ENCODE measurements at regions not wholly inside any gene's neighbourhood (a gene's known extent, or its start where the extent isn't known, plus 50 kb on each side); places are given as distances from the start of the nearest gene placed in this dataset.

DNA sequence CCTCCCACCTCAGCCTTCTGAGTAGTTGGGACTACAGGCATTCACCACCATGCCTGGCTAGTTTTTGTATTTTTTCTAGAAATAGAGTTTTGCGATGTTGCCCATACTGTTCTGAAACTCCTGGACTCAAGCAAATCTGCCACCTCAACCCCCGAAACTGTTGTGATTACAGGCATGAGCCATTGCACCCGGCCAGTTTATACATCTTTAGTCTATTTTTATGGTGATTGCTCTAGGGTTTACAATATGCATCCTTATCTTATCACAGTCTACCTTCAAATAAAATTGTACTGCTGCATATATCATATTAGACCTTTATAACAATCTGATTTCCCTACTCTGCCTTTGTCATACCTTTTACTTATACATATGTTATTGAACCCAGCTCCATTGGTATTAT is 56.9 kb downstream of the SOWAHB start:
- TF ChIP-seq, protein P1, sequence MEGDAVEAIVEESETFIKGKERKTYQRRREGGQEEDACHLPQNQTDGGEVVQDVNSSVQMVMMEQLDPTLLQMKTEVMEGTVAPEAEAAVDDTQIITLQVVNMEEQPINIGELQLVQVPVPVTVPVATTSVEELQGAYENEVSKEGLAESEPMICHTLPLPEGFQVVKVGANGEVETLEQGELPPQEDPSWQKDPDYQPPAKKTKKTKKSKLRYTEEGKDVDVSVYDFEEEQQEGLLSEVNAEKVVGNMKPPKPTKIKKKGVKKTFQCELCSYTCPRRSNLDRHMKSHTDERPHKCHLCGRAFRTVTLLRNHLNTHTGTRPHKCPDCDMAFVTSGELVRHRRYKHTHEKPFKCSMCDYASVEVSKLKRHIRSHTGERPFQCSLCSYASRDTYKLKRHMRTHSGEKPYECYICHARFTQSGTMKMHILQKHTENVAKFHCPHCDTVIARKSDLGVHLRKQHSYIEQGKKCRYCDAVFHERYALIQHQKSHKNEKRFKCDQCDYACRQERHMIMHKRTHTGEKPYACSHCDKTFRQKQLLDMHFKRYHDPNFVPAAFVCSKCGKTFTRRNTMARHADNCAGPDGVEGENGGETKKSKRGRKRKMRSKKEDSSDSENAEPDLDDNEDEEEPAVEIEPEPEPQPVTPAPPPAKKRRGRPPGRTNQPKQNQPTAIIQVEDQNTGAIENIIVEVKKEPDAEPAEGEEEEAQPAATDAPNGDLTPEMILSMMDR (IDR thresholded peaks at IDR 0.05; ENCODE audit: low read depth, low read length, missing input control), result no peak
- TF ChIP-seq TAF1 (conservative IDR thresholded peaks at IDR 0.05), result no peak
- no peak for TF ChIP-seq SP1 (IDR thresholded peaks at IDR 0.05)
- TF ChIP-seq RAD21 (IDR thresholded peaks at IDR 0.05), result no peak
- no peak for TF ChIP-seq FOXA1 (IDR thresholded peaks at IDR 0.05)
- TF ChIP-seq, protein P2, sequence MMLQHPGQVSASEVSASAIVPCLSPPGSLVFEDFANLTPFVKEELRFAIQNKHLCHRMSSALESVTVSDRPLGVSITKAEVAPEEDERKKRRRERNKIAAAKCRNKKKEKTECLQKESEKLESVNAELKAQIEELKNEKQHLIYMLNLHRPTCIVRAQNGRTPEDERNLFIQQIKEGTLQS (IDR thresholded peaks at IDR 0.05), result no peak
- TF ChIP-seq REST (IDR thresholded peaks at IDR 0.05), result no peak
- TF ChIP-seq JUND (IDR thresholded peaks at IDR 0.05), result no peak
- TF ChIP-seq EGR1 (IDR thresholded peaks at IDR 0.05; ENCODE audit: low read depth in 2 of 2), result no peak
